Upper lobe of left lung (tissue), 6 donors: ENCODE measurements at regions not wholly inside any gene's neighbourhood (a gene's known extent, or its start where the extent isn't known, plus 50 kb on each side); places are given as distances from the start of the nearest gene placed in this dataset.

Source experiments
- ATAC-seq, 2 donors: fragments of 200-7000 bp; cut with Tn5 transposase; one replicate each; pipeline ENCODE4 v1.9.1; 2022; ENCODE audit warnings: mild to moderate bottlenecking in 2 of 2, moderate library complexity in 2 of 2; ENCODE audit not compliant: low FRiP score in 2 of 2
- DNase-seq, 2 donors: peaks; one replicate each; pipeline ENCODE4 v3.0.0-alpha.2; 2019 to 2020
- H3K27ac ChIP-seq, 4 donors: fragments of 200-600 bp; sonication (generic); one replicate each; pipeline ENCODE4 v1.5.1; 2016 to 2019
- H3K27me3 ChIP-seq, 4 donors: fragments of 200-600 bp; sonication (generic); one replicate each; pipeline ENCODE4 v1.5.1; 2017 to 2019
- H3K36me3 ChIP-seq, 4 donors: fragments of 200-600 bp; sonication (generic); one replicate each; pipeline ENCODE4 v1.5.1; 2016 to 2019
- H3K4me1 ChIP-seq, 4 donors: fragments of 200-600 bp; sonication (generic); one replicate each; pipeline ENCODE4 v1.5.1; 2018 to 2019
- H3K4me3 ChIP-seq, 4 donors: fragments of 200-600 bp; sonication (generic); one replicate each; pipeline ENCODE4 v1.5.1; 2017 to 2019; ENCODE audit warnings: mild to moderate bottlenecking in 2 of 4, moderate library complexity in 1 of 4
- H3K9me3 ChIP-seq, 4 donors: fragments of 200-600 bp; sonication (generic); one replicate each; pipeline ENCODE4 v1.5.1; 2018 to 2019
- CTCF ChIP-seq, 6 experiments: fragments of 450-650 bp in 4 of 6; fragments of 200-600 bp in 2 of 6; sonication (generic) in 2 of 6; IDR thresholded peaks; one replicate each; pipeline ENCODE4 v1.5.1; 2016 to 2019; ENCODE audit warnings: antibody characterized with exemption in 6 of 6
- EP300 ChIP-seq, 4 donors: sonication (generic); formaldehyde crosslinking; IDR thresholded peaks; one replicate each; pipeline ENCODE4 v1.5.1; 2017; ENCODE audit warnings: antibody characterized with exemption in 4 of 4, control low read depth in 2 of 4
- POLR2A ChIP-seq, 4 donors: fragments of 450-650 bp; IDR thresholded peaks; one replicate each; pipeline ENCODE4 v1.5.1; 2016 to 2017; ENCODE audit warnings: antibody characterized with exemption in 4 of 4, mild to moderate bottlenecking in 2 of 4
- POLR2AphosphoS5 ChIP-seq, 2 donors: sonication (generic); formaldehyde crosslinking; IDR thresholded peaks; one replicate each; pipeline ENCODE4 v1.5.1; 2017; ENCODE audit warnings: antibody characterized with exemption in 2 of 2
- WGBS, 2 donors: methylation state at CpG; one replicate each; pipeline ENCODE4 v1.1.5; 2017 to 2018; 5-methylcytosine and 5-hydroxymethylcytosine counted together
- donor health status: DM: no; HTN: no; CAD: no; lungs with moderate emphysema.
- donor health status: DM: no; HTN: yes; CAD: no; lungs with severe emphysema.

GRCh38 chr12:13836099-13836498 is 145.3 kb downstream of the GRIN2B start:
- no peak for DNase-seq
- no peaks in the 10 kb centered on the region for H3K9me3 ChIP-seq
- no peak for ATAC-seq
- no peaks in the 10 kb centered on the region for H3K27me3 ChIP-seq
- 78 to 81% methylated on average over 3 of the region's 3 CpGs for WGBS, 2 donors
- TF ChIP-seq POLR2AphosphoS5 (IDR thresholded peaks at IDR 0.05) (no peak), EP300 (IDR thresholded peaks at IDR 0.05) (no peak), POLR2A (IDR thresholded peaks at IDR 0.05) (no peak), CTCF (IDR thresholded peaks at IDR 0.05) (no peak)
- H3K4me1 ChIP-seq: no peaks in the 10 kb centered on the region
- no peaks in the 10 kb centered on the region for H3K36me3 ChIP-seq
- H3K4me3 ChIP-seq: no peak overlapping the region
- no peak overlapping the region for H3K27ac ChIP-seq

GRCh38 chr12:13835652-13836051 is 145.8 kb downstream of the GRIN2B start:
- no peak for ATAC-seq
- DNase-seq: no peak
- H3K4me3 ChIP-seq: no peak overlapping the region
- no peak overlapping the region for H3K27ac ChIP-seq
- 75 to 95% methylated on average over 1 of the region's 1 CpG for WGBS, 2 donors
- no peaks in the 10 kb centered on the region for H3K9me3 ChIP-seq
- TF ChIP-seq CTCF (IDR thresholded peaks at IDR 0.05): no peak
- no peak for TF ChIP-seq POLR2A (IDR thresholded peaks at IDR 0.05)
- no peak for TF ChIP-seq POLR2AphosphoS5 (IDR thresholded peaks at IDR 0.05)
- no peak for TF ChIP-seq EP300 (IDR thresholded peaks at IDR 0.05)
- H3K4me1 ChIP-seq: no peaks in the 10 kb centered on the region
- no peaks in the 10 kb centered on the region for H3K36me3 ChIP-seq
- no peaks in the 10 kb centered on the region for H3K27me3 ChIP-seq

GRCh38 chr12:13834241-13834640 is 147.2 kb downstream of the GRIN2B start:
- Histone ChIP-seq H3K27ac (no peak overlapping the region), H3K9me3 (no peaks in the 10 kb centered on the region), H3K27me3 (no peaks in the 10 kb centered on the region), H3K36me3 (no peaks in the 10 kb centered on the region), H3K4me1 (no peaks in the 10 kb centered on the region), H3K4me3 (no peak overlapping the region)
- WGBS, 2 donors: 74 to 76% methylated on average over 5 of the region's 5 CpGs
- no peak for DNase-seq
- TF ChIP-seq POLR2AphosphoS5 (IDR thresholded peaks at IDR 0.05): no peak
- no peak for TF ChIP-seq EP300 (IDR thresholded peaks at IDR 0.05)
- ATAC-seq: no peak

GRCh38 chr12:13817131-13817530 is 164.3 kb downstream of the GRIN2B start:
- DNase-seq: no peak
- H3K27ac ChIP-seq: no peak overlapping the region
- TF ChIP-seq CTCF (IDR thresholded peaks at IDR 0.05): no peak
- TF ChIP-seq POLR2A (IDR thresholded peaks at IDR 0.05): no peak
- TF ChIP-seq EP300 (IDR thresholded peaks at IDR 0.05): no peak
- no peak for TF ChIP-seq POLR2AphosphoS5 (IDR thresholded peaks at IDR 0.05)
- WGBS, 2 donors: 67 to 69% methylated on average over 7 of the region's 7 CpGs
- no peaks in the 10 kb centered on the region for H3K9me3 ChIP-seq
- no peak for ATAC-seq
- H3K27me3 ChIP-seq: no peaks in the 10 kb centered on the region
- H3K4me3 ChIP-seq: no peak overlapping the region
- no peaks in the 10 kb centered on the region for H3K36me3 ChIP-seq
- H3K4me1 ChIP-seq: no peaks in the 10 kb centered on the region

- Histone ChIP-seq H3K4me3 (no peak overlapping the region), H3K36me3 (no peaks in the 10 kb centered on the region), H3K4me1 (no peaks in the 10 kb centered on the region), H3K27me3 (no peaks in the 10 kb centered on the region), H3K9me3 (no peaks in the 10 kb centered on the region), H3K27ac (no peak overlapping the region)
- WGBS, 2 donors: 78% methylated on average over 2 of the region's 2 CpGs
- TF ChIP-seq EP300 (IDR thresholded peaks at IDR 0.05): no peak
- no peak for TF ChIP-seq POLR2A (IDR thresholded peaks at IDR 0.05)
- TF ChIP-seq CTCF (IDR thresholded peaks at IDR 0.05): no peak
- TF ChIP-seq POLR2AphosphoS5 (IDR thresholded peaks at IDR 0.05): no peak
- DNase-seq: no peak
- no peak for ATAC-seq
These were observed 165.0 kb downstream of the GRIN2B start for GRCh38 chr12:13816394-13816793.
